Transverse colon (tissue), 4 donors: ENCODE measurements at regions not wholly inside any gene's neighbourhood (a gene's known extent, or its start where the extent isn't known, plus 50 kb on each side); places are given as distances from the start of the nearest gene placed in this dataset.
"Not testable (repeated sequence)": the region's sequence is repeated elsewhere in the genome, so short reads cannot be mapped to it uniquely, and the experiment has no call there.

Experiments
- DNase-seq: peaks from one replicate; pipeline ENCODE4 v3.0.0-alpha.2; 2019
- H3K27ac ChIP-seq, 4 donors: fragments of 200-600 bp; sonication (generic); 2 replicates each; pipeline ENCODE4 v1.5.1; 2016 to 2018; ENCODE audit warnings: inconsistent platforms in 4 of 4
- H3K27me3 ChIP-seq: fragments of 200-600 bp; sonication (generic); 2 replicates; pipeline ENCODE4 v1.5.1; 2017; ENCODE audit warnings: inconsistent platforms
- H3K36me3 ChIP-seq, 4 donors: fragments of 200-600 bp; sonication (generic); 2 replicates each; pipeline ENCODE4 v1.5.1; 2017 to 2019; ENCODE audit warnings: inconsistent platforms in 4 of 4
- H3K4me1 ChIP-seq, 4 donors: fragments of 200-600 bp; sonication (generic); 2 replicates each; pipeline ENCODE4 v1.5.1; 2017 to 2020; ENCODE audit warnings: inconsistent platforms in 4 of 4
- H3K4me3 ChIP-seq, 4 donors: fragments of 200-600 bp; sonication (generic); 1 replicate in 1 of 4; 2 replicates in 3 of 4; pipeline versions ENCODE4 v1.5.1 to v1.6.1; 2017 to 2019; ENCODE audit warnings: inconsistent platforms in 4 of 4
- H3K9me3 ChIP-seq, 2 donors: fragments of 200-600 bp; sonication (generic); 2 replicates each; pipeline ENCODE4 v1.5.1; 2017 to 2019; ENCODE audit warnings: inconsistent platforms in 2 of 2
- CTCF ChIP-seq, 5 experiments: fragments of 200-600 bp in 3 of 5; fragments of 450-650 bp in 2 of 5; sonication (generic) in 3 of 5; IDR thresholded peaks; 1 replicate in 2 of 5; 2 replicates in 3 of 5; pipeline ENCODE4 v1.5.1; 2016 to 2017; ENCODE audit warnings: antibody characterized with exemption in 5 of 5, inconsistent platforms in 3 of 5, mild to moderate bottlenecking in 2 of 5, moderate library complexity in 1 of 5
- EP300 ChIP-seq: sonication (generic); formaldehyde crosslinking; IDR thresholded peaks from one replicate; pipeline ENCODE4 v1.6.1; 2017; ENCODE audit warnings: antibody characterized with exemption, low read depth
- POLR2A ChIP-seq: fragments of 450-650 bp; IDR thresholded peaks from one replicate; pipeline ENCODE4 v1.6.1; 2016; ENCODE audit warnings: antibody characterized with exemption, mild to moderate bottlenecking, moderate library complexity
- POLR2AphosphoS5 ChIP-seq, 3 donors: sonication (generic); formaldehyde crosslinking; IDR thresholded peaks; one replicate each; pipeline ENCODE4 v1.6.1; 2016; ENCODE audit warnings: antibody characterized with exemption in 3 of 3
- WGBS, 2 donors: methylation state at CpG; one replicate each; pipeline ENCODE4 v1.1.5; 2018; ENCODE audit warnings: low coverage in 1 of 2; 5-methylcytosine and 5-hydroxymethylcytosine counted together
- in situ Hi-C, 4 donors: fragments of 200-750 bp; cut with MboI; loops; one replicate each; pipeline versions ENCODE4 v1.15.0 to v1.15.1; 2017; ENCODE audit warnings: low sequenced_read_pairs in 3 of 4, low pct_ligation_motif_present in 1 of 4, low pct_unique_long_range_greater_than_20kb in 1 of 4
- intact Hi-C: fragments of 100-400 bp; cut with DNase I; formaldehyde crosslinking; loops from one replicate; pipeline ENCODE4 v1.15.1; 2023; ENCODE audit warnings: low total_unique reads

- intact Hi-C loops, result no loop called here
- in situ Hi-C loops, result no loop called here
- H3K27me3 ChIP-seq, result no peaks in the 10 kb centered on the region
- no peak for DNase-seq
- no peaks in the 10 kb centered on the region for H3K4me1 ChIP-seq
- TF ChIP-seq CTCF (IDR thresholded peaks at IDR 0.05), result no peak
- no peak for TF ChIP-seq EP300
- no peak for TF ChIP-seq POLR2AphosphoS5 (IDR thresholded peaks at IDR 0.05)
- TF ChIP-seq POLR2A, result no peak
- H3K4me3 ChIP-seq, result no peak overlapping the region
- no peak overlapping the region for H3K27ac ChIP-seq
- no peaks in the 10 kb centered on the region for H3K9me3 ChIP-seq
- 50 to 56% methylated on average over 4 to 16 of the region's 16 CpGs for WGBS, 2 donors
- H3K36me3 ChIP-seq, result no peaks in the 10 kb centered on the region
Measured at GRCh38 chr17:14545156-14545906, 244.4 kb downstream of the HS3ST3B1 start.

GRCh38 chr17:14541714-14542113 is 240.8 kb downstream of the HS3ST3B1 start:
- DNase-seq, result no peak
- intact Hi-C loops (loop anchor here (5.0 kb wide), 1 partner anchor 636 kb away; no protein-coding TSS in a partner anchor), in situ Hi-C loops (no loop called here)
- Histone ChIP-seq H3K36me3 (no peaks in the 10 kb centered on the region), H3K4me1 (no peaks in the 10 kb centered on the region), H3K9me3 (no peaks in the 10 kb centered on the region), H3K27ac (no peak overlapping the region), H3K27me3 (no peaks in the 10 kb centered on the region), H3K4me3 (no peak overlapping the region)
- no peak for TF ChIP-seq POLR2AphosphoS5 (IDR thresholded peaks at IDR 0.05)
- TF ChIP-seq EP300, result no peak
- no peak for TF ChIP-seq CTCF (IDR thresholded peaks at IDR 0.05)
- TF ChIP-seq POLR2A, result no peak
- WGBS, 2 donors, result 68 to 86% methylated on average over 2 of the region's 2 CpGs

- 76 to 83% methylated on average over 1 to 6 of the region's 6 CpGs for WGBS, 2 donors
- DNase-seq, result no peak
- in situ Hi-C loops, result no loop called here
- intact Hi-C loops, result loop anchor here (5.0 kb wide), 1 partner anchor 638 kb away; no protein-coding TSS in a partner anchor
- Histone ChIP-seq H3K27ac (no peak overlapping the region), H3K27me3 (no peaks in the 10 kb centered on the region), H3K4me3 (no peak overlapping the region), H3K4me1 (no peaks in the 10 kb centered on the region), H3K9me3 (no peaks in the 10 kb centered on the region), H3K36me3 (no peaks in the 10 kb centered on the region)
- no peak for TF ChIP-seq POLR2AphosphoS5 (IDR thresholded peaks at IDR 0.05)
- TF ChIP-seq EP300, result no peak
- no peak for TF ChIP-seq POLR2A
- no peak for TF ChIP-seq CTCF (IDR thresholded peaks at IDR 0.05)
Measured at GRCh38 chr17:14539801-14540200, 238.9 kb downstream of the HS3ST3B1 start.

GRCh38 chr17:14532242-14532641 is 231.4 kb downstream of the HS3ST3B1 start:
- DNase-seq, in situ Hi-C loops, H3K4me1 ChIP-seq, intact Hi-C loops, H3K27me3 ChIP-seq, H3K9me3 ChIP-seq, H3K27ac ChIP-seq, H3K36me3 ChIP-seq, H3K4me3 ChIP-seq: not testable (repeated sequence)
- WGBS, 2 donors, result 84% methylated on average over 3 of the region's 3 CpGs
